WTC11 (cell line): ENCODE measurements at regions not wholly inside any gene's neighbourhood (a gene's known extent, or its start where the extent isn't known, plus 50 kb on each side); places are given as distances from the start of the nearest gene placed in this dataset.
"Not testable (repeated sequence)": the region's sequence is repeated elsewhere in the genome, so short reads cannot be mapped to it uniquely, and the experiment has no call there.

Source experiments
- ATAC-seq: fragments of 200-7000 bp; cut with Tn5 transposase; 2 replicates; pipeline ENCODE4 v1.10.0; 2021; ENCODE audit warnings: mild to moderate bottlenecking, moderate library complexity
- CTCF ChIA-PET: fragments of 300-600 bp; sonication (Branson Sonifier 250); formaldehyde crosslinking; loops from one replicate; lab custom pipeline; 2021; ENCODE audit warnings: antibody characterized with exemption; lab: Charles Lee
- POLR2A ChIA-PET: fragments of 350-600 bp; sonication (Branson Sonifier 250); formaldehyde crosslinking; loops from one replicate; lab custom pipeline; 2021; ENCODE audit warnings: antibody characterized with exemption; lab: Charles Lee
- DNase-seq: peaks from one replicate; pipeline ENCODE4 v3.0.0; 2021; ENCODE audit warnings: low spot score
- H3K27ac Mint-ChIP-seq: 2 replicates; pipeline ENCODE4 v1.8.0; 2021; ENCODE audit warnings: mixed read lengths
- H3K27me3 Mint-ChIP-seq: 2 replicates; pipeline ENCODE4 v1.8.0; 2021; ENCODE audit warnings: low read depth, mild to moderate bottlenecking, moderate library complexity, mixed read lengths
- H3K36me3 Mint-ChIP-seq: 2 replicates; pipeline ENCODE4 v1.8.0; 2021; ENCODE audit warnings: mixed read lengths
- H3K4me1 Mint-ChIP-seq: 2 replicates; pipeline ENCODE4 v1.8.0; 2022; ENCODE audit warnings: mixed read lengths
- H3K4me3 Mint-ChIP-seq: 2 replicates; pipeline ENCODE4 v1.8.0; 2021; ENCODE audit warnings: mild to moderate bottlenecking, moderate library complexity, mixed read lengths
- H3K9me3 Mint-ChIP-seq: 2 replicates; pipeline ENCODE4 v1.8.0; 2021; ENCODE audit warnings: mixed read lengths
- AFF4 ChIP-seq: sonication (generic); formaldehyde crosslinking; IDR thresholded peaks from 2 replicates; pipeline ENCODE4 v1.8.1; 2023; ENCODE audit warnings: mild to moderate bottlenecking, missing genetic modification reagents, borderline replicate concordance
- ATF1 ChIP-seq: sonication (generic); formaldehyde crosslinking; IDR thresholded peaks from 2 replicates; pipeline ENCODE4 v1.8.1; 2023; ENCODE audit warnings: mild to moderate bottlenecking, moderate library complexity, missing genetic modification reagents
- CREB1 ChIP-seq: sonication (generic); formaldehyde crosslinking; IDR thresholded peaks from 2 replicates; pipeline ENCODE4 v1.8.0; 2023; ENCODE audit warnings: mild to moderate bottlenecking, missing genetic modification reagents
- CTCF ChIP-seq: fragments of 200-600 bp; IDR thresholded peaks from 2 replicates; pipeline ENCODE4 v1.8.0; 2022; ENCODE audit warnings: antibody characterized with exemption
- ELF4 ChIP-seq: sonication (generic); formaldehyde crosslinking; IDR thresholded peaks from 2 replicates; pipeline ENCODE4 v1.8.1; 2022; ENCODE audit warnings: low read depth, mild to moderate bottlenecking, moderate library complexity, missing genetic modification reagents
- GABPB1 ChIP-seq: sonication (generic); formaldehyde crosslinking; IDR thresholded peaks from 2 replicates; pipeline ENCODE4 v1.8.1; 2023; ENCODE audit warnings: mild to moderate bottlenecking, missing genetic modification reagents
- HMGXB4 ChIP-seq: sonication (generic); formaldehyde crosslinking; IDR thresholded peaks from 2 replicates; pipeline ENCODE4 v1.8.1; 2023; ENCODE audit warnings: mild to moderate bottlenecking, moderate library complexity, missing genetic modification reagents
- IRF2 ChIP-seq: sonication (generic); formaldehyde crosslinking; IDR thresholded peaks from 2 replicates; pipeline ENCODE4 v1.8.0; 2022; ENCODE audit warnings: low read depth, missing genetic modification reagents, borderline replicate concordance
- KAT7 ChIP-seq: sonication (generic); formaldehyde crosslinking; IDR thresholded peaks from 2 replicates; pipeline ENCODE4 v1.8.1; 2023; ENCODE audit warnings: missing genetic modification reagents, mild to moderate bottlenecking, borderline replicate concordance
- MXD4 ChIP-seq: fragments of 250-450 bp; sonication (Bioruptor Pico); IDR thresholded peaks from 2 replicates; pipeline ENCODE4 v1.8.0; 2021; ENCODE audit warnings: mild to moderate bottlenecking, moderate library complexity, borderline replicate concordance
- NR1H2 ChIP-seq: sonication (generic); formaldehyde crosslinking; IDR thresholded peaks from 2 replicates; pipeline ENCODE4 v1.9.0; 2021; ENCODE audit warnings: mild to moderate bottlenecking, moderate library complexity, missing genetic modification reagents
- PRDM15 ChIP-seq: sonication (generic); formaldehyde crosslinking; IDR thresholded peaks from 2 replicates; pipeline ENCODE4 v1.8.0; 2022; ENCODE audit warnings: missing genetic modification reagents
- TEAD1 ChIP-seq: sonication (generic); formaldehyde crosslinking; IDR thresholded peaks from 2 replicates; pipeline ENCODE4 v1.8.0; 2022; ENCODE audit warnings: mild to moderate bottlenecking, missing genetic modification reagents
- ZNF263 ChIP-seq: sonication (generic); formaldehyde crosslinking; IDR thresholded peaks from 2 replicates; pipeline ENCODE4 v1.8.1; 2022; ENCODE audit warnings: low read depth, mild to moderate bottlenecking, moderate library complexity, missing genetic modification reagents
- ZNF317 ChIP-seq: sonication (generic); formaldehyde crosslinking; IDR thresholded peaks from 2 replicates; pipeline ENCODE4 v1.8.1; 2023; ENCODE audit warnings: low read depth, mild to moderate bottlenecking, moderate library complexity, missing genetic modification reagents, borderline replicate concordance
- ZNF396 ChIP-seq: fragments of 250-450 bp; sonication (Bioruptor Pico); IDR thresholded peaks from 2 replicates; pipeline ENCODE4 v1.8.0; 2021; ENCODE audit warnings: mild to moderate bottlenecking, moderate library complexity, borderline replicate concordance

- ChIA-PET POLR2A (no interaction called here), CTCF (interaction anchor here (0.7 to 0.9 kb wide), 2 partner anchors 37 to 391 kb away, joined by 3 read pairs; no protein-coding TSS in a partner anchor)
- no peak for DNase-seq
- H3K9me3 Mint-ChIP-seq = peaks cover 21% of the 10 kb centered on the region
- TF ChIP-seq CTCF (no peak), ZNF396 (no peak), ZNF263 (no peak)
- H3K27ac Mint-ChIP-seq = no peak overlapping the region
- no peaks in the 10 kb centered on the region for H3K4me1 Mint-ChIP-seq
- no peak overlapping the region for H3K4me3 Mint-ChIP-seq
- ATAC-seq = no peak
- no peaks in the 10 kb centered on the region; the same call in 1 of the 2 replicates for H3K36me3 Mint-ChIP-seq
- peaks cover 4% of the 10 kb centered on the region; the same call in 1 of the 2 replicates for H3K27me3 Mint-ChIP-seq
Observed at GRCh38 chr4:53841711-53842110, 222.7 kb downstream of the CHIC2 start.

- no peaks in the 10 kb centered on the region; the same call in 1 of the 2 replicates for H3K36me3 Mint-ChIP-seq
- H3K4me1 Mint-ChIP-seq = no peaks in the 10 kb centered on the region
- H3K27ac Mint-ChIP-seq = no peak overlapping the region
- ATAC-seq (no peak), DNase-seq (no peak)
- H3K9me3 Mint-ChIP-seq = peaks cover 26% of the 10 kb centered on the region
- no peak overlapping the region for H3K4me3 Mint-ChIP-seq
- CTCF ChIA-PET = no interaction called here
- POLR2A ChIA-PET = no interaction called here
- H3K27me3 Mint-ChIP-seq = peaks cover 4% of the 10 kb centered on the region; the same call in 1 of the 2 replicates
- TF ChIP-seq ATF1 (no peak), KAT7 (CRISPR knock-in tag) (no peak), IRF2 (CRISPR knock-in tag) (no peak), MXD4 (CRISPR knock-in tag) (no peak), HMGXB4 (CRISPR knock-in tag) (no peak)
Observed at GRCh38 chr4:53840643-53841042, 223.8 kb downstream of the CHIC2 start.

GRCh38 chr4:53833302-53834003 is 231.0 kb downstream of the CHIC2 start:
- not testable (repeated sequence) for H3K27ac Mint-ChIP-seq

GRCh38 chr4:53832549-53832948 is 231.9 kb downstream of the CHIC2 start:
- no peak for DNase-seq
- TF ChIP-seq ATF1 = no peak
- TF ChIP-seq NR1H2 = no peak
- TF ChIP-seq AFF4 = no peak
- TF ChIP-seq CREB1 = no peak
- no peak for TF ChIP-seq ELF4
- no peak for TF ChIP-seq GABPB1 (CRISPR knock-in tag)
- no peak for TF ChIP-seq ZNF317
- no peak for TF ChIP-seq PRDM15
- no peak for TF ChIP-seq TEAD1 (CRISPR knock-in tag)
- Mint-ChIP-seq H3K4me1 (no peaks in the 10 kb centered on the region), H3K4me3 (no peak overlapping the region), H3K27me3 (peaks cover 21% of the 10 kb centered on the region), H3K36me3 (peaks cover 42% of the 10 kb centered on the region), H3K27ac (no peak overlapping the region), H3K9me3 (peaks cover 75% of the 10 kb centered on the region)
- CTCF ChIA-PET = no interaction called here
- POLR2A ChIA-PET = no interaction called here
- ATAC-seq = no peak

More at GRCh38 chr4:53833302-53834003, 231.0 kb downstream of the CHIC2 start:
- DNase-seq, ATAC-seq, H3K4me1 Mint-ChIP-seq, POLR2A ChIA-PET, CTCF ChIA-PET, H3K4me3 Mint-ChIP-seq: not testable (repeated sequence)
- peaks cover 15% of the 10 kb centered on the region for H3K27me3 Mint-ChIP-seq
- peaks cover 35% of the 10 kb centered on the region for H3K36me3 Mint-ChIP-seq
- H3K9me3 Mint-ChIP-seq = peaks cover 74% of the 10 kb centered on the region
